Stimulated activated CD8-positive, alpha-beta memory T cell treated with anti-CD3 and anti-CD28 coated beads, Interleukin-7, amount 100 ng/mL, for 1 hour (primary cell): ENCODE measurements at regions not wholly inside any gene's neighbourhood (a gene's known extent, or its start where the extent isn't known, plus 50 kb on each side); places are given as distances from the start of the nearest gene placed in this dataset.

Experiments
- DNase-seq, 2 donors: peaks; one replicate each; pipeline ENCODE4 v3.0.0-alpha.2; 2020; ENCODE audit warnings: low read depth in 2 of 2

DNA sequence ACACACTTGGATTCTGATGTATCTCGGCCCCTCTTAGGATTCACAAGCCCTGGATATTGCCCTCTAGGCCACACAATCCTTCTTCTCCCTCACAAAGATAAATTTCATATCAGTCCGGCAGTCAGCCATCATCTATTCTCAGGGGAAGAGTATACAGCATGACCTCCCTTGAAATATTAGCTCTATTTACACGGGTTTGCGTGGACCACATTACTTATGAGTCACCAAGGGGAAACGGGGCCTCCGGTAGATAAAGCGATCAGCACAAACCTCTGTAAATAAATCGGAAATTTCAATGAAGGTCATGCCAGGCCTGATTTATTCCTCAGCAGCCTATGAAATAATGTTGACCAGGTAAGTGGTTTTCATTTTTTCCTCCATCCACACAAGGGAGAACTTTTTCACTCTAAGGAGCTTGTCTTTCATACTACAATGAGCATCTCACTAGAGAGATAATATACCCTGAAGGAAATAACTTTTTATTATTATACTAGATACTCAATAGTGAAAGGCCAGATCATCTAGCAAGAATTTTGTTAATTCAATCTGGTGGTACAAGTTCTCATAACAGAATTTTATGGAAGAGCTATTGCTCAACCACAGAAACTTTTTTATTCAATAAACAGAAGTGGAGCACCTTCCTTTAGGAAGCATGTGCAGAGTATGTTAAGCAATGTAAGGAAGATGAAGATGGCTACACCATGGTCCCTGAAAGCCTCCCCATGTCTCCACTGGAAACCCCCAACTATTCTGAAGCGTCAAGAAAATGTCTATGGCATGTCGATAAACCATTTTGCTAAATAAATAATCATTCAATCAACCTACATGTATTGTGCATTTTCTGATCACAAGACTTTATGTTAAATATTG lies 125.2 kb upstream of the PIK3C3 start:
- DNase-seq = no peak

GRCh38 chr18:41828137-41828536 lies 126.9 kb upstream of the PIK3C3 start:
- DNase-seq = no peak

DNA sequence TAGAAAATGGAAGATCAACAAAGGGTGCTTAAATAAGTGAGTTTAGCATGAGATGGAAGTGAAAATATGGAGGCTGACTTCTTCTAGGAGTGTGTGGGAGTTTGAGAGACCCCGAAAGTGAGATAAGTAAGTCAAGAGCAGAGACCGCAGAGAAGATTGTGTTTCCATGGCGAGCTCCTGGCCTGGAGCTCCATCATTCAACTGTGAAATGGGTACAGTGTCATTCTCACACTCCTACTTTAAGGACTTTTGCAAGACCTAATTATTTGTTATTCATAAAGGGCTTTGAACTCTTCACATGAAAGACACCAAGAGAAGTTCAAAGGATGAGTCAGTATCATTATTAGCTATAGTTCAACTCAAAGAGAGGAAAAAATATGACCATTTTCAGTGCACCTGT lies 134.2 kb upstream of the PIK3C3 start:
- DNase-seq = no peak

DNA sequence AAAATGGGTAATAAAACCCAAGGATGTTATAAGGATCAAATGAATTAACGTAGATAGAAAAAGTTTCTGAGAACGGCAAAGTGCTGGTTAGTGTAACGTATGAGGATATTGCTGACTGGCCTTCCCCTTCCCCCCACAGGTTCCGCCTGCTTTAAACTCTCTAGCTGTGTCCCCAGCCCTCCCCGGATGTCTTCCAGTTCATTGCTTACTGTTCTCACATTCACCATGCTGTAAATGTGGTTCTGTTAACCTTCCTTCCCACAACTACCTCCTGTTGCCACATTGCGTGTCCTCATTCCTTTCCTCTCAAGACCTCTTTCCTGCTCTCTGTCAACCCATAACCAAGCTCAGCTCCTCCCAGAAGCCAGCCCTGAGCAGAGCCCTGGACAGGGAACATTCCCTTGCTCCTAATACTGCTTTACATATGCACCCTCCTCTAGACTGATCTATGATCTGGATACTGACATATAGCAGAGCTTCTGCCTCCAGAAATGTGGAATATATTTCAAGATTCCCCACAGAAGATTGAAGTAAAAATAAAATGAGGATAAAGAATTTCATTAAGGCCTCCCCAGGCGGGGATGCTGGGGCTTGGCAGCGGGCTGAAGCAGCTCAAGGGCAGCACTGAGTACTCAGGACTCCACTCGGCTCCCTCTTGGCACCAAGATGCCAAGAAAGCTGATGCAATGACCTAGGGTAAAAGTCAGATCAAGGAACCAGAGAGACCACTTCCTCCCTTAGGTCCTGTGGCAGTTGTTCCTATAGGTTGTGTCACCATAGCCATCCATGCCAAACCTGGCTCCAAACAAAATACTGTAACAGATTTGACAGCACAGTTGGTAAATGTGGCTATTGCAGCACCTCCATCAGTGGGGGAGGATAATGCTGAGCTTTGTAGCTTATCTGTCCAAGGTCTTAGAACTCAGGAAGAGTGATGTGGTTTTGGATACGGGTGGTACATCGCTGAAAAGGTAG lies 136.4 kb upstream of the PIK3C3 start:
- no peak for DNase-seq

- DNase-seq = no peak
Measured at GRCh38 chr18:41814651-41815050, 140.4 kb upstream of the PIK3C3 start.

GRCh38 chr18:41809652-41810051 lies 145.4 kb upstream of the PIK3C3 start:
- no peak for DNase-seq

DNA sequence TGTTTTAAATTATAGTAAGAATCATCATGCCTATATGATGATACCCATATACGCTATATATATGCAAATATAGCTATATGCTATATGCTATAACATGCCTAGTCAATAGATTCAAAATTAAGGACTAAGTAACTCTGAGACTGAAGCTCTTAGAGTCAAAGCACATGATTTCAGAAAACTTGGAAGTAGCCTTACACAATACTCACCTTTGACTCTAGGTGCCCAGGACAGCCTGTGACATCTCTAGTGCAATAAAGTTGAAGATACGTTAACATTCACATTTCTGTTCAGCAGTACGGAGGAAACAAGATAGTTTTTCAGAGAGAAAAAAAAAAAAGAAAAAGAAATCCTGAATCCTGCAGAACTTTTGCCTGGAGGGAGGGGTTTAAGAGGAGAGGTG lies 149.7 kb upstream of the PIK3C3 start:
- DNase-seq = no peak

DNA sequence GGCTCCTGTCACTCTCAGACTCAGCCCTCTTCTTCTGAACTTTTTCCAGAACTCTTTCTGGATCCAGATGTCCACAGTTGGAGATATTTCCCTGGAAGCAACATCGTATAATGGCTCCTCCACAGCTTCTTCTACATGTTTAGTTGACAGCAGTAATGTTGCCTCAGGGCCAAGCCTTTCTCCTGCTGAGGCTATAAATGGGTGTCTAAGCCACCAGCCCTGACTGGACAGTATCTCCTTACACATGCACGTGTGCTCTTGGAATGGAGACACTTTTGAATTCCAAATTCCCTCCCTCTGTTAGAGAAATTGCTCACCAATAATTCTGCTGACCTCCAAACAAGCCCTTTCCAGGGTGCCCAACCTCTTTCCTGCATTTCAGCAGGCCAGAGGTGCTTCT lies 156.2 kb upstream of the PIK3C3 start:
- no peak for DNase-seq

- DNase-seq = no peak
Measured at GRCh38 chr18:41790687-41791086, 164.3 kb upstream of the PIK3C3 start.

- DNase-seq = no peak
Measured at GRCh38 chr18:41789001-41789400, 166.0 kb upstream of the PIK3C3 start.

- no peak for DNase-seq
Measured at GRCh38 chr18:41783879-41784278, 171.2 kb upstream of the PIK3C3 start.

DNA sequence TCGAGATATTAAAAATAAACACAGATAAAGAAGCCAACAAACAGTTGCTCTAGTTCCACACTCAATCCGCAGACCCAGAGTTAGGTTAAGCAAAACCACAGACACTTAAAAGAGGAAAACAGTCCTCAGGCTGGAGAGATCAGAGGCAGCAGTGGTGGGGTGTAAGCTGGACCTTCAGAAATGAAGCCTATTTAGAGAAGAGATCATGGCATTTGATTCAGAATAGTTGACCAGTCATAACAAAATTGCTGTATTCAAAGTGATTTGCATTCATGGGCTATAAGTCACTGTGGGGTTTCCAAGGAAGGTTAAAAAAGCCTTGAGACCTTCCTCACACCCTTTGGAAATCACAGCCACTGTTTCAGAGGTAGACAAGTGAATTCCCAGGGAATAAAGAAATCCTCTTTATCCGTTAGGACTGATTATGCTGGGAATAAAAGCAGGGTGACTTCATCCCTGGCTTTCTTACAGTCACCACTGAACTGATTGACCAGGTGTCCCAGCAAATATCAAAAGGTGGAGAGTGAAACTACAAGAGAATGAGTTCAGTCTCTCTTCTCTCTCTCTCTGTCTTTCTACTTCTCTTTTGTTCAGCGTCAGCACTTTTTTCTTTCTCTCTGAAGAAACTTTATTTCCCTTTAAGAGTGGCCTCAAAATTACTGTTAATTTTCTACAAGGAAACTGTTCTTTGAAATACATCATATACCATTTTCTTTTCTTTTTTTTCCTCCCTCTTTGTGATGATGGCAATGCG lies 171.8 kb upstream of the PIK3C3 start:
- DNase-seq = no peak

DNA sequence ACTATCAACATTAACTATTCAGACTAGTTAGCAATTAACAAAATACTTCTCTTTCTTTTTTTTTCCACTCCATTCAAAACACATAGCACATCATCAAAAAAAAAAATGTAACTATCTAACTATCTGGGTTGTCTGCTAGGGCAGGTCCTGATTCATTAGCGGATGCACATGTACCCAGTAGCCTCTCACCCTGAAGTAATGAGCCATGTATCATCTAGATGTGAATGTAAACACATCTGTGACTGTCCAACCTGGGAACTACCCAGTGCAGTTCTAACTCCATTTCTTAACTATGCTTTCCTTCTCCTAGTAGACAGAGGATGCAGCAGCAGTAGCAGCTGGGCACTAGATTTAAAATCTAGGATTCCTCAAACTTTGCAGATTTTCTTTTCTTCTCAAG lies 183.1 kb upstream of the PIK3C3 start:
- no peak for DNase-seq

- no peak for DNase-seq
Measured at GRCh38 chr18:41769265-41769664, 185.8 kb upstream of the PIK3C3 start.

DNA sequence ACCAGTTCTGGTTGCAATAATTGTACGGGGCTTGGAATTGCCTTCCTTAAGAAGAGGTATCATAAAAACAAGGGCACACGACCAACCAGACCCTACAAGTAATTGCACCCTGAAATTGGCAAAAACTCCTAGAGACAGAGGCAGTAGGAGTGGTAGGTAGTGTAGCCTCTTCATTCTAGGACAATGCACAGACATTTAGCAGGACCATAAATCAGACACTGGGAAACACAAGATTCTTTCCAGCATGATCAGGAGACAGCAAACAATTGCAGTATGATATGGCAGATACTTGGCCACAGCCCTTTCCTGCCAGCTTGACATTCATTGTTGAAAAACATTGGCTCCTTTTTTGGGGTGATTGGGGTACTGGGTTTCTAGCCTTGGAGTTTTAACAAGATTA lies 186.6 kb upstream of the PIK3C3 start:
- DNase-seq = no peak

DNA sequence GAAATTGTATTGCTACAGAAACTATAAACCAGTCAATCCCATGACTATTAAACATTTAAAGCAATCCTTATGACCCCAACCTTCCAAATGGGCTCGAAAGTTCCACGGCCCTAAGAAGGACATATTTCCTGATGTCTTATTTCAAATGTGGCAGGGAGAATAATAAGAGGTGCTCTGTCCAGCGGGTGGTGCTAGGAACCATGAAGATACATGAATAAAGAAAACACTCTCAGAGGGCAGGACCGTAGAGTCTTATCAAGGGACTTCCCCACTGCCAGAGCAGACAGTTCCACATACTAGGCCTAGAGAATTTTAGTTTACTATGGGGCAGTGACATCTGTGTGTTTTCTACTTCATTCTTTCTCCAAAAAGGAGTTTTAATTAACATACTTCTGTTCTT lies 187.1 kb upstream of the PIK3C3 start:
- no peak for DNase-seq

- DNase-seq = no peak
Measured at GRCh38 chr18:41765460-41765859, 189.6 kb upstream of the PIK3C3 start.

- no peak for DNase-seq
Measured at GRCh38 chr18:41763361-41763760, 191.7 kb upstream of the PIK3C3 start.

GRCh38 chr18:41761333-41762018 lies 193.6 kb upstream of the PIK3C3 start:
- no peak for DNase-seq

- no peak for DNase-seq
Measured at GRCh38 chr18:41758534-41758933, 196.5 kb upstream of the PIK3C3 start.

- no peak for DNase-seq
Measured at GRCh38 chr18:41756141-41756540, 198.9 kb upstream of the PIK3C3 start.
